Caco-2 (cell line): ENCODE measurements at regions not wholly inside any gene's neighbourhood (a gene's known extent, or its start where the extent isn't known, plus 50 kb on each side); places are given as distances from the start of the nearest gene placed in this dataset.
"Not testable (repeated sequence)": the region's sequence is repeated elsewhere in the genome, so short reads cannot be mapped to it uniquely, and the experiment has no call there.

ENCODE experiments used
- BruUV-seq: library from RNA; stranded (reverse); fragments of 400-500 nt; replicated peaks from 2 replicates; lab custom pipeline; 2021; lab: Mats Ljungman, UMichigan
- CTCF ChIA-PET: fragments of 300-600 bp; sonication (Branson Sonifier 250); formaldehyde crosslinking; loops from one replicate; lab custom pipeline; 2022; ENCODE audit warnings: antibody characterized with exemption; lab: Charles Lee
- POLR2A ChIA-PET: fragments of 300-600 bp; sonication (Branson Sonifier 250); formaldehyde crosslinking; loops from one replicate; lab custom pipeline; 2022; ENCODE audit warnings: antibody characterized with exemption; lab: Charles Lee
- DNase-seq, 2 experiments: peaks; one replicate each; pipeline versions ENCODE4 v3.0.0 to v3.0.0-alpha.2; 2020 to 2022
- H3K27me3 ChIP-seq: replicated peaks from 2 replicates; pipeline ENCODE4 v1.6.0; 2011; ENCODE audit warnings: low read length; ENCODE audit not compliant: control insufficient read depth, insufficient read depth
- H3K36me3 ChIP-seq: 2 replicates; pipeline ENCODE4 v1.5.1; 2011; ENCODE audit warnings: low read length; ENCODE audit not compliant: control insufficient read depth, insufficient read depth
- H3K4me1 ChIP-seq: fragments of 250-450 bp; sonication (Bioruptor Pico); 2 replicates; pipeline ENCODE4 v1.5.1; 2020; ENCODE audit warnings: mild to moderate bottlenecking
- H3K4me3 ChIP-seq: 2 replicates; pipeline ENCODE4 v1.5.1; 2011; ENCODE audit warnings: low read depth, mild to moderate bottlenecking, control low read depth, low read length
- H3K9me3 ChIP-seq: fragments of 250-450 bp; sonication (Bioruptor Pico); 2 replicates; pipeline ENCODE4 v1.5.1; 2020; ENCODE audit warnings: mild to moderate bottlenecking, moderate library complexity
- H3K27ac Mint-ChIP-seq: one replicate; pipeline ENCODE4 v1.8.0; 2022; ENCODE audit warnings: mixed read lengths; ENCODE audit not compliant: unreplicated experiment
- H3K27me3 Mint-ChIP-seq: one replicate; pipeline ENCODE4 v1.8.0; 2022; ENCODE audit warnings: mixed read lengths; ENCODE audit not compliant: insufficient read depth, unreplicated experiment
- H3K36me3 Mint-ChIP-seq: one replicate; pipeline ENCODE4 v1.8.0; 2022; ENCODE audit warnings: mild to moderate bottlenecking, mixed read lengths; ENCODE audit not compliant: insufficient read depth, unreplicated experiment
- H3K4me1 Mint-ChIP-seq: one replicate; pipeline ENCODE4 v1.8.0; 2022; ENCODE audit warnings: low read depth, mixed read lengths; ENCODE audit not compliant: unreplicated experiment
- H3K4me3 Mint-ChIP-seq: one replicate; pipeline ENCODE4 v1.8.0; 2022; ENCODE audit warnings: mild to moderate bottlenecking, moderate library complexity, mixed read lengths; ENCODE audit not compliant: unreplicated experiment
- H3K9me3 Mint-ChIP-seq: one replicate; pipeline ENCODE4 v1.8.0; 2022; ENCODE audit warnings: mixed read lengths; ENCODE audit not compliant: unreplicated experiment
- intact Hi-C: fragments of 100-400 bp; cut with micrococcal nuclease; formaldehyde crosslinking; loops from one replicate; pipeline ENCODE4 v1.10.0; 2022; ENCODE audit not compliant: unreplicated experiment
- TF ChIP-seq, protein P1 (sequence below), 2 experiments: fragments of 200-600 bp in 1 of 2; IDR thresholded peaks; 1 replicate in 1 of 2; 2 replicates in 1 of 2; pipeline versions ENCODE4 v1.5.1 to v1.8.0; 2011 to 2022; ENCODE audit warnings: antibody characterized with exemption in 1 of 2, control low read depth in 1 of 2, inconsistent platforms in 1 of 2, low read depth in 1 of 2, low read length in 1 of 2, mild to moderate bottlenecking in 1 of 2, moderate library complexity in 1 of 2; ENCODE audit not compliant: insufficient read depth in 1 of 2, severe bottlenecking in 1 of 2, unreplicated experiment in 1 of 2

- peaks cover 19% of the 10 kb centered on the region for H3K9me3 Mint-ChIP-seq
- H3K27me3 Mint-ChIP-seq: peaks cover 3% of the 10 kb centered on the region
- no peaks in the 10 kb centered on the region for H3K4me1 ChIP-seq
- H3K36me3 Mint-ChIP-seq: no peaks in the 10 kb centered on the region
- no peaks in the 10 kb centered on the region for H3K4me1 Mint-ChIP-seq
- H3K27ac Mint-ChIP-seq: no peak overlapping the region
- intact Hi-C loops: no loop called here
- TF ChIP-seq, protein P1, sequence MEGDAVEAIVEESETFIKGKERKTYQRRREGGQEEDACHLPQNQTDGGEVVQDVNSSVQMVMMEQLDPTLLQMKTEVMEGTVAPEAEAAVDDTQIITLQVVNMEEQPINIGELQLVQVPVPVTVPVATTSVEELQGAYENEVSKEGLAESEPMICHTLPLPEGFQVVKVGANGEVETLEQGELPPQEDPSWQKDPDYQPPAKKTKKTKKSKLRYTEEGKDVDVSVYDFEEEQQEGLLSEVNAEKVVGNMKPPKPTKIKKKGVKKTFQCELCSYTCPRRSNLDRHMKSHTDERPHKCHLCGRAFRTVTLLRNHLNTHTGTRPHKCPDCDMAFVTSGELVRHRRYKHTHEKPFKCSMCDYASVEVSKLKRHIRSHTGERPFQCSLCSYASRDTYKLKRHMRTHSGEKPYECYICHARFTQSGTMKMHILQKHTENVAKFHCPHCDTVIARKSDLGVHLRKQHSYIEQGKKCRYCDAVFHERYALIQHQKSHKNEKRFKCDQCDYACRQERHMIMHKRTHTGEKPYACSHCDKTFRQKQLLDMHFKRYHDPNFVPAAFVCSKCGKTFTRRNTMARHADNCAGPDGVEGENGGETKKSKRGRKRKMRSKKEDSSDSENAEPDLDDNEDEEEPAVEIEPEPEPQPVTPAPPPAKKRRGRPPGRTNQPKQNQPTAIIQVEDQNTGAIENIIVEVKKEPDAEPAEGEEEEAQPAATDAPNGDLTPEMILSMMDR (IDR thresholded peaks at IDR 0.05; ENCODE audit: insufficient read depth in 1 of 2, low read depth in 1 of 2, low read length in 1 of 2, severe bottlenecking in 1 of 2, unreplicated experiment in 1 of 2): no peak
- peaks cover 5% of the 10 kb centered on the region; the same call in 1 of the 2 replicates for H3K9me3 ChIP-seq
- POLR2A ChIA-PET: no interaction called here
- DNase-seq: no peak
- H3K36me3 ChIP-seq: no peaks in the 10 kb centered on the region
- H3K4me3 Mint-ChIP-seq: no peak overlapping the region
- CTCF ChIA-PET: no interaction called here
- no peaks in the 10 kb centered on the region for H3K27me3 ChIP-seq
- no TSS peak for BruUV-seq
- H3K4me3 ChIP-seq: no peak overlapping the region
These were observed 1357.4 kb upstream of the GOT2 start for GRCh38 chr16:60091529-60091928.

DNA sequence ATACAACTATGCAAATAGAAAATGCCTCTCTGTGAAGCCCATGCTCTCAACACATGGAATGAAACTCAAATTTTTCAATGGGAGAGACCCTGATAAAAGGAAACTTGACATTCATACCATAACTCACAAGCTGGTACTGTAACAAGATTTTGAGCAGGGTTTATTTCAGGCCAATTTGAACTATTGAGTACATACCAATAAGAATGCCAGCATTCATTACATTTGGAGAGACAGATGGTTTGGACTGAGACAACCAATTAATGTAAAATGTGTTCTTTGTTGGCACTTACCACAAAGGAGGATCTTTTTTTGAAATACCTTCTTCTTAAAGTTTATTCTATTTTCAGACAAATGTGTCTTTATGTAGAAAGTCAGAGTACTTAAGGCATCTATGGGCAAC, 1357.0 kb upstream of the GOT2 start:
- no peak overlapping the region for H3K27ac Mint-ChIP-seq
- no peaks in the 10 kb centered on the region for H3K4me1 Mint-ChIP-seq
- H3K27me3 Mint-ChIP-seq: peaks cover 3% of the 10 kb centered on the region
- Histone ChIP-seq H3K4me1 (no peaks in the 10 kb centered on the region), H3K4me3 (no peak overlapping the region), H3K9me3 (peaks cover 5% of the 10 kb centered on the region; the same call in 1 of the 2 replicates), H3K27me3 (no peaks in the 10 kb centered on the region), H3K36me3 (no peaks in the 10 kb centered on the region)
- BruUV-seq: no TSS peak
- intact Hi-C loops: no loop called here
- H3K4me3 Mint-ChIP-seq: no peak overlapping the region
- ChIA-PET CTCF (no interaction called here), POLR2A (no interaction called here)
- H3K36me3 Mint-ChIP-seq: no peaks in the 10 kb centered on the region
- TF ChIP-seq, protein P1 (IDR thresholded peaks at IDR 0.05; ENCODE audit: insufficient read depth in 1 of 2, low read depth in 1 of 2, low read length in 1 of 2, severe bottlenecking in 1 of 2, unreplicated experiment in 1 of 2): no peak
- peaks cover 20% of the 10 kb centered on the region for H3K9me3 Mint-ChIP-seq
- DNase-seq: no peak

DNA sequence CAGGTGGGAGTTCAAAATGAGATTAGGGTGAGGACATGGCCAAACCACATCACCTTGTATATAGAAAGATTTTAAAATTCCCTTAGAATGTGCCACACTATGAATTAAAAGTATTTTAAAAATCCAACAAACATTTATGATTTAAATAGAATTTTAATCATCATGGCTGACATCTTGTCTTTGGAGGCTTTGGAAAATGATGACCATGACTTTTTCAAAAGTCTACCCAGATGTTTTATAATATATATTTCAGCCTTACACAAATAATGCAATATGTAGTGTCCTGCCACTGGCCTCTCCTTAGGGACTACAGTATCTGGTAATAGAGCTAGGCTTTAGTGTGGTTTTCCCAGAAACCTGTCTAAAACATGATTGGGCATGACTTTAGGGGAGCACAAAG, 1353.4 kb upstream of the GOT2 start:
- no peak overlapping the region for H3K4me3 ChIP-seq
- no peaks in the 10 kb centered on the region for H3K36me3 ChIP-seq
- POLR2A ChIA-PET: no interaction called here
- no peak overlapping the region for H3K27ac Mint-ChIP-seq
- H3K4me1 ChIP-seq: no peaks in the 10 kb centered on the region
- CTCF ChIA-PET: no interaction called here
- no peak overlapping the region for H3K4me3 Mint-ChIP-seq
- no peaks in the 10 kb centered on the region for H3K4me1 Mint-ChIP-seq
- TF ChIP-seq, protein P1 (IDR thresholded peaks at IDR 0.05; ENCODE audit: insufficient read depth in 1 of 2, low read depth in 1 of 2, low read length in 1 of 2, severe bottlenecking in 1 of 2, unreplicated experiment in 1 of 2): no peak
- H3K27me3 Mint-ChIP-seq: no peaks in the 10 kb centered on the region
- no peak for DNase-seq
- H3K36me3 Mint-ChIP-seq: no peaks in the 10 kb centered on the region
- intact Hi-C loops: no loop called here
- no TSS peak for BruUV-seq
- H3K9me3 Mint-ChIP-seq: peaks cover 23% of the 10 kb centered on the region
- peaks cover 5% of the 10 kb centered on the region; the same call in 1 of the 2 replicates for H3K9me3 ChIP-seq
- H3K27me3 ChIP-seq: no peaks in the 10 kb centered on the region

DNA sequence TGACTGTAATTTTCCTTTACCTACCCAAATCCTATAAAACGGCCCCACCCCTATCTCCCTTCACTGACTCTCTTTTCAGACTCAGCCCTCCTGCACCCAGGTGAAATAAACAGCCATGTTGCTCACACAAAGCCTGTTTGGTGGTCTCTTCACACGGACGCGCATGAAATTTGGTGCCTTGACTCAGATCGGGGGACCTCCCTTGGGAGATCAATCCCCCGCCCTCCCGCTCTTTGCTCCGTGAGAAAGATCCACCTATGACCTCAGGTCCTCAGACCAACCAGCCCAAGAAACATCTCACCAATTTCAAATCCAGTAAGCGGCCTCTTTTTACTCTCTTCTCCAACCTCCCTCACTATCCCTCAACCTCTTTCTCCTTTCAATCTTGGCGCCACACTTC, 1344.7 kb upstream of the GOT2 start:
- BruUV-seq, DNase-seq, H3K27me3 ChIP-seq, H3K9me3 ChIP-seq, H3K4me1 Mint-ChIP-seq, H3K36me3 Mint-ChIP-seq, H3K27ac Mint-ChIP-seq, H3K4me3 Mint-ChIP-seq, POLR2A ChIA-PET, H3K4me1 ChIP-seq, H3K36me3 ChIP-seq, H3K4me3 ChIP-seq, CTCF ChIA-PET, intact Hi-C loops, H3K9me3 Mint-ChIP-seq: not testable (repeated sequence)
- H3K27me3 Mint-ChIP-seq: peaks cover 22% of the 10 kb centered on the region
